ENCODE measurements at regions not wholly inside any gene's neighbourhood (a gene's known extent, or its start where the extent isn't known, plus 50 kb on each side); places are given as distances from the start of the nearest gene placed in this dataset.

DNA sequence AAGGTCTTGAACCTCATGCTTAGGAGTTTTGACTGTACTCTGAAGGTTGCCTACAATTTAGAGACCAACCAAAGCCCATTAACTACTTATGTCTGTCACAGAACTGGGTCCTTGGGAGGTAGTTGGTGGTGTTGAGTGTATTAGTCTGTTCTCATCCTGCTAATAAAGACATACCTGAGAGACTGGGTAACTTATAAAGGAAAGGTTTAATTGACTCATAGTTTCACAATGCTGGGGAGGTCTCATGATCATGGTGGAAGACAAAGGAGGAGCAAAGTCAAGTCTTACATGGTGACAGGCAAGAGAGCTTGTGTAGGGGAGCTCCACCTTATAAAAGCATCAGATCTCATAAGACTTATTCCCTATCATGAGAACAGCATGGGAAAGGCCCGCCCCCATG lies 319.6 kb upstream of the ZMIZ1 start:
- DNase-seq (no peak), ATAC-seq (ENCODE audit: low read depth) (no peak)
- no peaks in the 10 kb centered on the region for H3K9me3 Mint-ChIP-seq
- no peak overlapping the region for H3K4me3 Mint-ChIP-seq
- H3K27ac Mint-ChIP-seq = no peak overlapping the region
- H3K4me1 Mint-ChIP-seq = peaks cover 4% of the 10 kb centered on the region
- H3K36me3 Mint-ChIP-seq = no peaks in the 10 kb centered on the region
- POLR2A ChIA-PET = no interaction called here
- H3K27me3 Mint-ChIP-seq = peaks cover 15% of the 10 kb centered on the region

DNA sequence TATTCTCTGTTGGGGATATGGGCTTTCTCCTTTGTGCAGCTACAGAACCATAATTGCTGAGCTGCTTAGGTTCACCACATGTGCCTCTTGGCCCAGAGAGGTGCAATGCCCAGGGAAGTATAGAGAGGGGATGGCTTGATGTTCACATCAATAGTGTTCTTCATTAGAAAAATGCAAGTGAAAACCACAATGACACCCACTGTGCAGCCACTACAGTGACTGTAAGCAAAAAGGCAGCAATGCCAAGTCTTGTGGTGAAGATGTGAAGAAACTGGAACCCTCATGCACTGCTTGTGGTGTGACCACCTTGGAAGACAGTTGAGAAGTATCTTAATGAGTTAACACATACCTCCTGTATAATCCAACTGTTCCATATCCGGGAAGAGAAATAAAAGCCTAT lies 318.9 kb upstream of the ZMIZ1 start:
- peaks cover 4% of the 10 kb centered on the region for H3K4me1 Mint-ChIP-seq
- H3K27ac Mint-ChIP-seq = no peak overlapping the region
- no peak overlapping the region for H3K4me3 Mint-ChIP-seq
- no peaks in the 10 kb centered on the region for H3K9me3 Mint-ChIP-seq
- H3K36me3 Mint-ChIP-seq = no peaks in the 10 kb centered on the region
- POLR2A ChIA-PET = no interaction called here
- peaks cover 18% of the 10 kb centered on the region for H3K27me3 Mint-ChIP-seq
- DNase-seq (no peak), ATAC-seq (ENCODE audit: low read depth) (no peak)

GRCh38 chr10:78750418-78750817 lies 318.3 kb upstream of the ZMIZ1 start:
- H3K4me1 Mint-ChIP-seq = peaks cover 4% of the 10 kb centered on the region
- H3K27ac Mint-ChIP-seq = no peak overlapping the region
- POLR2A ChIA-PET = no interaction called here
- H3K36me3 Mint-ChIP-seq = no peaks in the 10 kb centered on the region
- no peaks in the 10 kb centered on the region for H3K9me3 Mint-ChIP-seq
- ATAC-seq (ENCODE audit: low read depth) (no peak), DNase-seq (no peak)
- peaks cover 18% of the 10 kb centered on the region for H3K27me3 Mint-ChIP-seq
- H3K4me3 Mint-ChIP-seq = no peak overlapping the region

DNA sequence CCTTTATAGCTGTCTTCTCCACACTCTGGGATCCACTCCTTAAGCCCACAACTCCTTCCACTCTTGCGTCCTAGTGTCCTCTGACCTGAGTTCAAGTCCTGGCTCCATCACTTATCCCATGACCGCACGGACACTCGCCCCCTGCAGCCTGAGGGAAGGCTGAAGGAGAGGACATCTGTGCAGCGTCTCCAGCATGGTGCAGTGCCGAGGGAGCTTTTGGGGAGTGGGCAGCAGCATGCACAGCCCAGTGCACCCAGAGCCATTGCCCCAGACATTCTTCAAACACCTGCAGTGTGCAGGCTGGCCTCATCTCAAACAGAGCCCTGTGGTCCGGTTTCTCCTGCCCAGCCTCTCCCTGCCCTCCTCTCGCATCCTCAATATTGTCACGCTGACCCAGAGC lies 317.1 kb upstream of the ZMIZ1 start:
- Mint-ChIP-seq H3K4me1 (peaks cover 7% of the 10 kb centered on the region), H3K4me3 (no peak overlapping the region), H3K27ac (no peak overlapping the region), H3K36me3 (no peaks in the 10 kb centered on the region), H3K27me3 (peaks cover 18% of the 10 kb centered on the region), H3K9me3 (no peaks in the 10 kb centered on the region)
- ATAC-seq (ENCODE audit: low read depth) = no peak
- POLR2A ChIA-PET = no interaction called here
- no peak for DNase-seq

- ATAC-seq (ENCODE audit: low read depth) = no peak
- H3K27me3 Mint-ChIP-seq = peaks cover 18% of the 10 kb centered on the region
Measured at GRCh38 chr10:78752221-78752620, 316.5 kb upstream of the ZMIZ1 start.

GRCh38 chr10:78752708-78753107 lies 316.1 kb upstream of the ZMIZ1 start:
- no peak overlapping the region for H3K27ac Mint-ChIP-seq
- no peaks in the 10 kb centered on the region for H3K36me3 Mint-ChIP-seq
- ATAC-seq (ENCODE audit: low read depth) (no peak), DNase-seq (no peak)
- no peak overlapping the region for H3K4me3 Mint-ChIP-seq
- POLR2A ChIA-PET = no interaction called here
- peaks cover 11% of the 10 kb centered on the region for H3K4me1 Mint-ChIP-seq
- H3K9me3 Mint-ChIP-seq = no peaks in the 10 kb centered on the region
- H3K27me3 Mint-ChIP-seq = peaks cover 18% of the 10 kb centered on the region

More at GRCh38 chr10:78752221-78752620, 316.5 kb upstream of the ZMIZ1 start:
- Mint-ChIP-seq H3K36me3 (no peaks in the 10 kb centered on the region), H3K4me1 (peaks cover 11% of the 10 kb centered on the region), H3K27ac (no peak overlapping the region), H3K9me3 (no peaks in the 10 kb centered on the region), H3K4me3 (no peak overlapping the region)
- POLR2A ChIA-PET = no interaction called here
- DNase-seq = no peak

DNA sequence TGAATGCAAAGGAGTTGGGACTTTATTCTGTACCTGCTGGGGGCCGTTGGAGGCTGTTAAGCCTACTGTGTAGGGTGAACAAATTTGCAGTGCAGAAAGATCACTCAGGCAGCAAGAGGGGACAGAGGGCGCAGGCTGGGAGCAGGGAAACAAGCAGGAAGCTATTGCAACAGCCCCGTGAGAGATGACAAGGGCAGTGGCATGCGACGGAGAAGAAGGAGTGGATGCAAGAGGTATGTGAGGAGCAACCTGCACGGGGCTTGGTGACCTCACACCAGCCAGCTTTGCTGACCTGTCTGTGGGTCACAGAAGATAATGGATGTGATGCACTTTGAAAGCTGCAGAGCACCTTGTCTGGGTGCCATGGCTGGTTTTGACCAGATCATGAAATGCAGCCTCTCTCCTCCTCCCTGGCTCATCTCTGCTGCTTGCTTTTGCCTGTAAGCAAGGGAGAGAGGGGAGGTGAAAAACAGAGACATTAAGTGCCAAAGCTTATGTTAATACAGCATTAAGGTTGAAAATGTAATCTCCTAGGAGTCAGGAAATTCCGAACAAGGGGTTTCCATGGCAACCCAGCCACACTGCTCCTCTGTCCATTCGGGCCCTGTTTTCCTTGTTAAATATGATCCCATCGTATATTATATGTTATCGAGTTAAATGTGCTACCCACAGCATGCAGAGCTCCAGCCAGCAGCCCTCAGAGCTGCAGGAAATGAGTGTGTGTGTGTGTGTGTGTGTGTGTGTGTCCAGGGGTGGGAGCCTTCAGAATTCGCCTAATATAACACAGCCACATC lies 314.3 kb upstream of the ZMIZ1 start:
- no peak overlapping the region for H3K4me3 Mint-ChIP-seq
- H3K36me3 Mint-ChIP-seq = no peaks in the 10 kb centered on the region
- no peak overlapping the region for H3K27ac Mint-ChIP-seq
- no peak for DNase-seq
- peaks cover 11% of the 10 kb centered on the region for H3K4me1 Mint-ChIP-seq
- POLR2A ChIA-PET = no interaction called here
- H3K9me3 Mint-ChIP-seq = no peaks in the 10 kb centered on the region
- ATAC-seq (ENCODE audit: low read depth) = no peak
- peaks cover 18% of the 10 kb centered on the region for H3K27me3 Mint-ChIP-seq

- ATAC-seq (ENCODE audit: low read depth) (no peak), DNase-seq (no peak)
- Mint-ChIP-seq H3K4me3 (no peak overlapping the region), H3K27me3 (peaks cover 18% of the 10 kb centered on the region), H3K4me1 (peaks cover 7% of the 10 kb centered on the region), H3K27ac (no peak overlapping the region), H3K36me3 (no peaks in the 10 kb centered on the region), H3K9me3 (no peaks in the 10 kb centered on the region)
- POLR2A ChIA-PET = no interaction called here
Measured at GRCh38 chr10:78755063-78755701, 313.6 kb upstream of the ZMIZ1 start.

DNA sequence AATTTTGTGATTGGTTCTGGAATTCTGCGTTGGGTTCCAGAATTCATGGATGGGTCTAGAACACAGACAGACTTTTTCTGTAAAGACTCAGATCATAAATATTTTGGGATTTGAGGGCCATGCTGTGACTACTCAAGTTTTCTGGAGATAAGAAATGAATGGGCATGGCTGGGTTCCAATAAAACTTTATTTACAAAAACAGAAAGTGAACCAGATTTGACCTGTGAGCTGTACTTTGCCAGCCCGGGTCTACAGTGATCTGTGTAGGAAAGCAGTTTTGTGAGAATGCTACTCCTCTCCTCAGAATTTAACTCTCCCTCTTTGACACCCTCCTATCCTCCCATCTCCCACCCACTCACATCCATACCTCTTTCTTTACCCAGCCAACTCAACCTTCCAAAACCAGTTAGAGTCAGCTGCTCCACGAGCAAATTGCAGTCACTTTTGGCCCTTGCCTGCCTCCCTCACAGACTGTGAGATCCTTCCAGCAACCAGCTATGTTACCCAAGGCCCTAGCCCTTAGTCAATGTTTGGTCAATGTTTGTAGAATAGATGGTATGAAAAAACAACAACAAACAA lies 312.8 kb upstream of the ZMIZ1 start:
- Mint-ChIP-seq H3K27me3 (peaks cover 18% of the 10 kb centered on the region), H3K27ac (no peak overlapping the region), H3K9me3 (no peaks in the 10 kb centered on the region), H3K4me1 (peaks cover 7% of the 10 kb centered on the region), H3K4me3 (no peak overlapping the region), H3K36me3 (no peaks in the 10 kb centered on the region)
- POLR2A ChIA-PET = no interaction called here
- no peak for ATAC-seq (ENCODE audit: low read depth)
- no peak for DNase-seq

- no peak for ATAC-seq (ENCODE audit: low read depth)
- no peak overlapping the region for H3K4me3 Mint-ChIP-seq
Measured at GRCh38 chr10:78756604-78757343, 312.0 kb upstream of the ZMIZ1 start.

GRCh38 chr10:78757344-78757925 lies 311.3 kb upstream of the ZMIZ1 start:
- Mint-ChIP-seq H3K27ac (no peak overlapping the region), H3K36me3 (no peaks in the 10 kb centered on the region), H3K27me3 (peaks cover 13% of the 10 kb centered on the region), H3K9me3 (no peaks in the 10 kb centered on the region), H3K4me3 (no peak overlapping the region), H3K4me1 (peaks cover 7% of the 10 kb centered on the region)
- POLR2A ChIA-PET = no interaction called here
- ATAC-seq (ENCODE audit: low read depth) = no peak
- DNase-seq = no peak

More at GRCh38 chr10:78756604-78757343, 312.0 kb upstream of the ZMIZ1 start:
- Mint-ChIP-seq H3K27ac (no peak overlapping the region), H3K36me3 (no peaks in the 10 kb centered on the region), H3K27me3 (peaks cover 16% of the 10 kb centered on the region), H3K9me3 (no peaks in the 10 kb centered on the region), H3K4me1 (peaks cover 7% of the 10 kb centered on the region)
- no peak for DNase-seq
- POLR2A ChIA-PET = no interaction called here

- ATAC-seq (ENCODE audit: low read depth) = no peak
- H3K9me3 Mint-ChIP-seq = no peaks in the 10 kb centered on the region
- H3K27me3 Mint-ChIP-seq = peaks cover 14% of the 10 kb centered on the region
- H3K36me3 Mint-ChIP-seq = no peaks in the 10 kb centered on the region
- DNase-seq = no peak
- peaks cover 7% of the 10 kb centered on the region for H3K4me1 Mint-ChIP-seq
- no peak overlapping the region for H3K4me3 Mint-ChIP-seq
- POLR2A ChIA-PET = no interaction called here
- no peak overlapping the region for H3K27ac Mint-ChIP-seq
Measured at GRCh38 chr10:78758176-78758575, 310.6 kb upstream of the ZMIZ1 start.

DNA sequence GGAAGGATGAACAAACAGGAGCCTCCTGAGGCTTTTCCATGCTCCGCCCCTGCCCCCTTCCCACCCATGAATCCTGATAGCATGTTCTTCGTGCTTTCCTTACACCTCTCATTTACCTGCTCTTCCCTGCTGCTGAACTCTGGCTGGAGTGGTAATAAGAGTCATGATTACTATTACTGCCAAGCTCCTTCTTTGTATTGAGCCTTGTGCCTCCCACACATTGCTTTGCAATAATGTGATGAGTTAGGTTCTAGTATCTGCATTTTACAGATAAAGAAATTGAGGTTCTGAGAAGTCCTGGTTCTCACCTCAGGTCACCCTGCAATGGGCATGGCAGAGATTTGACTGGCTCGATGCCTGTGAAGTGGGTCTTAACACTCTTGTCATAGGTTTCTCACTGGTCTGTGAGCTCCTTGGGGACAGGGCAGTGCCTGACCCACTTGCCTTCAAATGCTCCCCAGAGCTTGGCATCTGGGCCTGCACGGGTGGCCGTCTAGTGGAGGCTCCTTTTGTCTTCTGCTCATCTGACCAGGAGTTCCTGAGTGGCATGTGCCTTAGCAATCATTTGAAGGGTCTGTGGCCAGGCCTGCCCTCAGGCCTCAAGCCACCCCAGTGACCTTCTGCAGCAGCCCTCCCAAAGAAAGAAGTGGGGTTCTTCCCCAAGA lies 309.2 kb upstream of the ZMIZ1 start:
- H3K27ac Mint-ChIP-seq = no peak overlapping the region
- no peaks in the 10 kb centered on the region for H3K36me3 Mint-ChIP-seq
- H3K4me1 Mint-ChIP-seq = peaks cover 7% of the 10 kb centered on the region
- POLR2A ChIA-PET = no interaction called here
- DNase-seq (no peak), ATAC-seq (ENCODE audit: low read depth) (no peak)
- H3K27me3 Mint-ChIP-seq = peaks cover 8% of the 10 kb centered on the region
- H3K4me3 Mint-ChIP-seq = no peak overlapping the region
- H3K9me3 Mint-ChIP-seq = no peaks in the 10 kb centered on the region
